ENCODE measurements at regions not wholly inside any gene's neighbourhood (a gene's known extent, or its start where the extent isn't known, plus 50 kb on each side); places are given as distances from the start of the nearest gene placed in this dataset.
A peak's percentile ranks its signal among the peaks of the same experiment; 100 is the strongest.

- no peak for TF ChIP-seq CTCF (IDR thresholded peaks at IDR 0.05; ENCODE audit: low read depth, low read length)
- in situ Hi-C loops (cut with HindIII; ENCODE audit: low sequenced_read_pairs), result no loop called here
- DNase-seq (ENCODE audit: low read depth, low spot score), result no peak
- no peak overlapping the region for H3K4me3 ChIP-seq (ENCODE audit: low read depth, low read length)
These were observed 70.6 kb downstream of the SMPDL3A start for GRCh38 chr6:122859676-122860075.

GRCh38 chr6:122861594-122861993 is 72.5 kb downstream of the SMPDL3A start:
- no peak overlapping the region for H3K4me3 ChIP-seq (ENCODE audit: low read depth, low read length)
- in situ Hi-C loops (cut with HindIII; ENCODE audit: low sequenced_read_pairs), result no loop called here
- no peak for DNase-seq (ENCODE audit: low read depth, low spot score)
- no peak for TF ChIP-seq CTCF (IDR thresholded peaks at IDR 0.05; ENCODE audit: low read depth, low read length)

- in situ Hi-C loops (cut with HindIII; ENCODE audit: low sequenced_read_pairs), result no loop called here
- H3K4me3 ChIP-seq (ENCODE audit: low read depth, low read length), result no peak overlapping the region
- DNase-seq (ENCODE audit: low read depth, low spot score), result no peak
- no peak for TF ChIP-seq CTCF (IDR thresholded peaks at IDR 0.05; ENCODE audit: low read depth, low read length)
These were observed 79.1 kb downstream of the SMPDL3A start for GRCh38 chr6:122868137-122868536.

- in situ Hi-C loops (cut with HindIII; ENCODE audit: low sequenced_read_pairs), result no loop called here
- TF ChIP-seq CTCF (IDR thresholded peaks at IDR 0.05; ENCODE audit: low read depth, low read length), result peak; percentile 81
- no peak overlapping the region for H3K4me3 ChIP-seq (ENCODE audit: low read depth, low read length)
- DNase-seq (ENCODE audit: low read depth, low spot score), result peak; percentile 60
These were observed 80.5 kb downstream of the SMPDL3A start for GRCh38 chr6:122869437-122870024.

- no peak for DNase-seq (ENCODE audit: low read depth, low spot score)
- no peak for TF ChIP-seq CTCF (IDR thresholded peaks at IDR 0.05; ENCODE audit: low read depth, low read length)
- in situ Hi-C loops (cut with HindIII; ENCODE audit: low sequenced_read_pairs), result no loop called here
- H3K4me3 ChIP-seq (ENCODE audit: low read depth, low read length), result no peak overlapping the region
These were observed 82.0 kb downstream of the SMPDL3A start for GRCh38 chr6:122871079-122871478.

- DNase-seq (ENCODE audit: low read depth, low spot score), result no peak
- in situ Hi-C loops (cut with HindIII; ENCODE audit: low sequenced_read_pairs), result no loop called here
- TF ChIP-seq CTCF (IDR thresholded peaks at IDR 0.05; ENCODE audit: low read depth, low read length), result no peak
- no peak overlapping the region for H3K4me3 ChIP-seq (ENCODE audit: low read depth, low read length)
These were observed 83.3 kb downstream of the SMPDL3A start for GRCh38 chr6:122872311-122872710.

GRCh38 chr6:122877302-122877701 is 88.2 kb downstream of the SMPDL3A start:
- DNase-seq (ENCODE audit: low read depth, low spot score), result no peak
- H3K4me3 ChIP-seq (ENCODE audit: low read depth, low read length), result no peak overlapping the region
- no peak for TF ChIP-seq CTCF (IDR thresholded peaks at IDR 0.05; ENCODE audit: low read depth, low read length)
- in situ Hi-C loops (cut with HindIII; ENCODE audit: low sequenced_read_pairs), result no loop called here
